ENCODE measurements at regions not wholly inside any gene's neighbourhood (a gene's known extent, or its start where the extent isn't known, plus 50 kb on each side); places are given as distances from the start of the nearest gene placed in this dataset.
A peak's percentile ranks its signal among the peaks of the same experiment; 100 is the strongest.

DNA sequence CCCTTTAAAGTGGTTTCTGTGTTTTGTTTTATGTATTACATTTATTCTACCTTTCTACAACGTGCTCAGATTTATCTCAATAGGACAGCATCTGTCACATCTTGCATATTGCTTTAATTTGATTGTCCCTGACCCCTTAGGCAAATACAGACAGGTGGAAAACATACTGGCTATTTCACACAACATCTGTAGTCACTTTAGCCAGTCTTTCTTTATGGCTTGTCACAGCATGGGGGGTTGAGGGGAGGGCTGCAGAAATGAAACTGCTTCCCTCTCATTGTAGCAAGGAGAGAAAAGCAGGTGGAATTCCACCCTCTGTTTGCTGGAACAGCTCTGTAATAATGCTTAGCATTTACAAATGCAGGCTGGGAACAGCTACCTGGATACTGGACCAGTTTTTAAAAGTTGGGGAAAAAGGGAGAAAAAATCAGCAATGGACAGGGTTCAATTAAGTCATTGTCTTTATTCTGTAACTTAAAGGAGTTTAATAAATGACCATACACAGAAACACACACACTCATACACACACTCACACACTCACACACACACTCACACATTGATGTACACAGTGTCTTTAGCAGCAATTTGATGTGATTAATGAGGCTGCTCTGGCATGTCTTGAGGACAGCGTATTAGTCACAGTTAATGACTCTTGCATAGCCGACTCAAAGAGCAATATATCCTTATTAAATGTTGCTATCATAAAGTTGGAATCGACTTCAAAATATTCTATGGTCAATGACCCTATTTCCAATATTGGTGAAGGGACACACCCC is 283.7 kb upstream of the GBE1 start:
- Histone ChIP-seq H2BK120ac (ENCODE audit: insufficient read depth, low read length, poor library complexity) (no peak overlapping the region), H2BK5ac (ENCODE audit: low read depth, low read length, poor library complexity) (no peak overlapping the region), H3K79me2 (ENCODE audit: control insufficient read depth, insufficient read depth, low read length, poor library complexity) (no peaks in the 10 kb centered on the region), H3K27me3 (ENCODE audit: insufficient read depth, low read length) (no peaks in the 10 kb centered on the region), H2AFZ (ENCODE audit: insufficient read depth, low read length, poor library complexity) (no peak overlapping the region), H3K27ac (ENCODE audit: low read depth, low read length) (no peak overlapping the region), H3K4me1 (ENCODE audit: control insufficient read depth in 1 of 2, insufficient read depth in 2 of 2, low read length in 2 of 2) (no peaks in the 10 kb centered on the region), H3K4me2 (ENCODE audit: low read length) (no peak overlapping the region), H3K14ac (ENCODE audit: low read length) (no peak overlapping the region), H4K91ac (ENCODE audit: low read depth, low read length) (no peak overlapping the region), H4K8ac (ENCODE audit: low read depth, low read length) (no peak overlapping the region), H3K36me3 (ENCODE audit: control insufficient read depth in 1 of 2, insufficient read depth in 2 of 2, low read length in 2 of 2) (no peaks in the 10 kb centered on the region), H3K9ac (ENCODE audit: low read length) (no peak overlapping the region), H3K4ac (ENCODE audit: low read depth, low read length) (no peak overlapping the region), H2BK12ac (ENCODE audit: low read length) (no peak overlapping the region), H3K18ac (ENCODE audit: low read length) (no peak overlapping the region), H3K23ac (ENCODE audit: low read length) (no peak overlapping the region), H3K9me3 (ENCODE audit: insufficient read depth, low read depth, low read length) (no peaks in the 10 kb centered on the region), H4K12ac (ENCODE audit: low read depth, low read length) (no peak overlapping the region), H2AK5ac (ENCODE audit: low read length) (no peak overlapping the region), H3K4me3 (ENCODE audit: low read depth, low read length) (no peak overlapping the region), H3K79me1 (ENCODE audit: low read length) (no peaks in the 10 kb centered on the region)
- no peak for DNase-seq
- WGBS (ENCODE audit: extremely low coverage, insufficient coverage, insufficient read length), result no CpG with 5 or more reads among the region's 4 CpGs

DNA sequence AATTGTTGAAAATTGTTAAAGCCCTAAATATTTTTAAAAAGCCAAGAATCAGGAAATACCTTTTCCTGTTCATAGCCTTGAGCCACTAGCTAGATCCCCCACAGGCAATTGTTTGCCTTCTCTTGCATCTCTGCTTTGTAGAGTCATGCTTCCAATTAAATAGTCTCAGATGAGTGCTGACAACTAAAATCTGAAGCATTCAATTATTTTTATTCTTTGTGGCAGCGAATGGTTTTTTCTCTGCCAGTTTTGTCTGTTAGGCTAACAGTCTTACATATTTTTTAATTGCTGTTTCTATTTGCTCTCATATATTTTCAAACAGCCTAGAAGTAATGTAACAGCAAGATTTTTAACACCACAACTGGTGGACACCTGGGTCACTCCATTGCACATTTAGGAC is 277.1 kb upstream of the GBE1 start:
- no peak overlapping the region for H3K18ac ChIP-seq (ENCODE audit: low read length)
- H4K12ac ChIP-seq (ENCODE audit: low read depth, low read length), result no peak overlapping the region
- H3K4me2 ChIP-seq (ENCODE audit: low read length), result no peak overlapping the region
- H2BK5ac ChIP-seq (ENCODE audit: low read depth, low read length, poor library complexity), result no peak overlapping the region
- H2AFZ ChIP-seq (ENCODE audit: insufficient read depth, low read length, poor library complexity), result no peak overlapping the region
- no peaks in the 10 kb centered on the region for H3K4me1 ChIP-seq (ENCODE audit: control insufficient read depth in 1 of 2, insufficient read depth in 2 of 2, low read length in 2 of 2)
- H4K91ac ChIP-seq (ENCODE audit: low read depth, low read length), result no peak overlapping the region
- DNase-seq, result peak; percentile 6 to 47
- H3K9me3 ChIP-seq (ENCODE audit: insufficient read depth, low read depth, low read length), result no peaks in the 10 kb centered on the region
- H4K8ac ChIP-seq (ENCODE audit: low read depth, low read length), result no peak overlapping the region
- no peaks in the 10 kb centered on the region for H3K79me1 ChIP-seq (ENCODE audit: low read length)
- no peaks in the 10 kb centered on the region for H3K27me3 ChIP-seq (ENCODE audit: insufficient read depth, low read length)
- no CpG with 5 or more reads among the region's 1 CpG for WGBS (ENCODE audit: extremely low coverage, insufficient coverage, insufficient read length)
- H2BK12ac ChIP-seq (ENCODE audit: low read length), result no peak overlapping the region
- H3K9ac ChIP-seq (ENCODE audit: low read length), result no peak overlapping the region
- no peak overlapping the region for H2AK5ac ChIP-seq (ENCODE audit: low read length)
- H2BK120ac ChIP-seq (ENCODE audit: insufficient read depth, low read length, poor library complexity), result no peak overlapping the region
- H3K4ac ChIP-seq (ENCODE audit: low read depth, low read length), result no peak overlapping the region
- no peak overlapping the region for H3K4me3 ChIP-seq (ENCODE audit: low read depth, low read length)
- no peaks in the 10 kb centered on the region for H3K36me3 ChIP-seq (ENCODE audit: control insufficient read depth in 1 of 2, insufficient read depth in 2 of 2, low read length in 2 of 2)
- H3K23ac ChIP-seq (ENCODE audit: low read length), result no peak overlapping the region
- no peak overlapping the region for H3K14ac ChIP-seq (ENCODE audit: low read length)
- H3K27ac ChIP-seq (ENCODE audit: low read depth, low read length), result no peak overlapping the region
- no peaks in the 10 kb centered on the region for H3K79me2 ChIP-seq (ENCODE audit: control insufficient read depth, insufficient read depth, low read length, poor library complexity)

DNA sequence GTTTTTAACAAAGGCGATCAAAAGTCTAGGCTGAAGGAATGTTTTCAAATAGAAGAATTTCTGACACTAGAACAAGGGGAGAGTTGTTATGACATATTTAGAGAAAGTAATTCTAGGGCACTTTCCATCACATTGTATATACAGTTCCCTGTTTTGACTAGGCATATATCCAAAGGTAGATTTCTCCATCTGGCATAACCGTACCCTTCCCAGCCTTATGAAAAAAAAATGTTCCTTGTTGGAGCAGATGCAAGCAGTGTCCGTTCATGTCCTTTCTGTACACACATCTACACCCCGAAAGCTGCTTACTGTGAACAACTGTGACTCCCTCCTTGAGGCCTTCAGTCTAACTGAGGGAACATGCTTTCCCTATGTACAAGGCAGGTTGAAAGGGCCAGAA is 271.7 kb upstream of the GBE1 start:
- H3K4me1 ChIP-seq (ENCODE audit: control insufficient read depth in 1 of 2, insufficient read depth in 2 of 2, low read length in 2 of 2), result no peaks in the 10 kb centered on the region
- H2AFZ ChIP-seq (ENCODE audit: insufficient read depth, low read length, poor library complexity), result no peak overlapping the region
- no peak overlapping the region for H3K18ac ChIP-seq (ENCODE audit: low read length)
- no peak for DNase-seq
- H2BK12ac ChIP-seq (ENCODE audit: low read length), result no peak overlapping the region
- no CpG with 5 or more reads among the region's 4 CpGs for WGBS (ENCODE audit: extremely low coverage, insufficient coverage, insufficient read length)
- no peak overlapping the region for H3K4ac ChIP-seq (ENCODE audit: low read depth, low read length)
- H2AK5ac ChIP-seq (ENCODE audit: low read length), result no peak overlapping the region
- H3K4me2 ChIP-seq (ENCODE audit: low read length), result no peak overlapping the region
- H3K14ac ChIP-seq (ENCODE audit: low read length), result no peak overlapping the region
- no peaks in the 10 kb centered on the region for H3K9me3 ChIP-seq (ENCODE audit: insufficient read depth, low read depth, low read length)
- H4K8ac ChIP-seq (ENCODE audit: low read depth, low read length), result no peak overlapping the region
- H4K12ac ChIP-seq (ENCODE audit: low read depth, low read length), result no peak overlapping the region
- H3K79me2 ChIP-seq (ENCODE audit: control insufficient read depth, insufficient read depth, low read length, poor library complexity), result no peaks in the 10 kb centered on the region
- H3K36me3 ChIP-seq (ENCODE audit: control insufficient read depth in 1 of 2, insufficient read depth in 2 of 2, low read length in 2 of 2), result no peaks in the 10 kb centered on the region
- H3K4me3 ChIP-seq (ENCODE audit: low read depth, low read length), result no peak overlapping the region
- H3K23ac ChIP-seq (ENCODE audit: low read length), result no peak overlapping the region
- H3K27me3 ChIP-seq (ENCODE audit: insufficient read depth, low read length), result no peaks in the 10 kb centered on the region
- no peak overlapping the region for H2BK120ac ChIP-seq (ENCODE audit: insufficient read depth, low read length, poor library complexity)
- no peaks in the 10 kb centered on the region for H3K79me1 ChIP-seq (ENCODE audit: low read length)
- H3K9ac ChIP-seq (ENCODE audit: low read length), result no peak overlapping the region
- no peak overlapping the region for H2BK5ac ChIP-seq (ENCODE audit: low read depth, low read length, poor library complexity)
- no peak overlapping the region for H4K91ac ChIP-seq (ENCODE audit: low read depth, low read length)
- H3K27ac ChIP-seq (ENCODE audit: low read depth, low read length), result no peak overlapping the region

DNA sequence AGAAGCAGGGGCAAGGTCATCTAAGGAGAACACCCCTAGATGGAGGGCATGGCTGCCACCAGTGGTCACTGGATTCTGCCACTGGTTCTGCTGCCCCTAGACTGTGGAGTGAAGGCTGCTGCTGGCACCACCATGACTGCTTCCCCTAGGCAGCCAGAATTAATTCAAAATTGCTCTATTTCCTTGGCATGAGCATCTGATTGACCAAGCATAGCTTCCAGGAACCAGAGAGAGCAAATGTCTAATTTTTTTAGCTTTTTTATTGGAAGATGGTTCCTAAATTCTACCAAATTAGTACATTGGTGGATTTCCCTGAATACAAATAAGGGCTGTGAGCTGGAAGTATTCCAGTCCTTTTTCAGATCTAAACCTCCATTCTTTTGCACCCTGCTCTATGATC is 270.2 kb upstream of the GBE1 start:
- Histone ChIP-seq H3K14ac (ENCODE audit: low read length) (no peak overlapping the region), H2AFZ (ENCODE audit: insufficient read depth, low read length, poor library complexity) (no peak overlapping the region), H3K27me3 (ENCODE audit: insufficient read depth, low read length) (no peaks in the 10 kb centered on the region), H3K9ac (ENCODE audit: low read length) (no peak overlapping the region), H3K9me3 (ENCODE audit: insufficient read depth, low read depth, low read length) (no peaks in the 10 kb centered on the region), H3K18ac (ENCODE audit: low read length) (no peak overlapping the region), H3K27ac (ENCODE audit: low read depth, low read length) (no peak overlapping the region), H3K4me2 (ENCODE audit: low read length) (no peak overlapping the region), H3K4me3 (ENCODE audit: low read depth, low read length) (no peak overlapping the region), H2BK12ac (ENCODE audit: low read length) (no peak overlapping the region), H4K12ac (ENCODE audit: low read depth, low read length) (no peak overlapping the region), H4K8ac (ENCODE audit: low read depth, low read length) (no peak overlapping the region), H3K36me3 (ENCODE audit: control insufficient read depth in 1 of 2, insufficient read depth in 2 of 2, low read length in 2 of 2) (no peaks in the 10 kb centered on the region), H2AK5ac (ENCODE audit: low read length) (no peak overlapping the region), H3K79me1 (ENCODE audit: low read length) (no peaks in the 10 kb centered on the region), H3K79me2 (ENCODE audit: control insufficient read depth, insufficient read depth, low read length, poor library complexity) (no peaks in the 10 kb centered on the region), H3K23ac (ENCODE audit: low read length) (no peak overlapping the region), H2BK120ac (ENCODE audit: insufficient read depth, low read length, poor library complexity) (no peak overlapping the region), H3K4me1 (ENCODE audit: control insufficient read depth in 1 of 2, insufficient read depth in 2 of 2, low read length in 2 of 2) (no peaks in the 10 kb centered on the region), H2BK5ac (ENCODE audit: low read depth, low read length, poor library complexity) (no peak overlapping the region), H3K4ac (ENCODE audit: low read depth, low read length) (no peak overlapping the region), H4K91ac (ENCODE audit: low read depth, low read length) (no peak overlapping the region)
- no peak for DNase-seq

Data from trophoblast cell (in vitro differentiated cells and primary cell).